NCI-H1417 (cell line): ENCODE measurements at regions not wholly inside any gene's neighbourhood (a gene's known extent, or its start where the extent isn't known, plus 50 kb on each side); places are given as distances from the start of the nearest gene placed in this dataset.
"Not testable (repeated sequence)": the region's sequence is repeated elsewhere in the genome, so short reads cannot be mapped to it uniquely, and the experiment has no call there.

Source experiments
- DNase-seq, 3 experiments: peaks; one replicate each; lab custom pipeline; 2025; lab: John Stamatoyannopoulos, UW

DNA sequence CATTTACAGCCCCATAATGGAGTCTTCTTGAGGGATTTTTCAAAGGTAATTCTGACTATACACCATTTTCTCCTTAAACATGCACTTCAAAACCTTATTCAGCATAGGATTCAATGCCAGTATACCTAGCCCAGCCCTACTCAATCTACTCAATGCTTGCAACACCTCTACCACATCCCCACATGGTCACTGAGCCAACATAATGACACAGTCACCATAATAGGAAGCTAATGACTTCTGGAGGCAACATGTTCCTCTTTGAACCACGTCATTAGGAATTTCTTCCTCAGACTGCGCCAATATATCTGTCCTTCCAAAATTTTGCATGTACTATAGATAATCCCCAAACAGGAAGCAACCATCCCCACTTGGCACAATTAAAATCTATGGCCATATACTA, 153.9 kb upstream of the SETMAR start:
- DNase-seq: no peak

DNA sequence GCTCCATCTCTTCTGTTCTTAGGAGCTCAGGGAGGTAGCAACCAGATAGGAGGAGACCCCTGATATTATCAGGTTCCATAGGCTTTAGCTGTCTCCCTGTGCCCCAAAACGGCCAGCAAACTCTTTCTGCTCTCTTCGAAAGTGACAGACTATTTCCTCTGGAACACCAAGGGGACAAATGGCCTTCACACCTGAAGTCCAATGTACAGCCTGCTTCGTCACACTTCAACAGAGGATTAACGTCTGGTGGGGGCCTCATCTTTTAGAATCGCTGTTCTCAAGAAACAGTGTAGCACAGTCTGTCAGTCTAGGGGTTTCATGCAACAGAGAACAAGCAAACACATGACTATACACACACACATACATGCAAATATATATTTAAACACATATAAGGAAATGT, 152.4 kb upstream of the SETMAR start:
- no peak for DNase-seq

DNA sequence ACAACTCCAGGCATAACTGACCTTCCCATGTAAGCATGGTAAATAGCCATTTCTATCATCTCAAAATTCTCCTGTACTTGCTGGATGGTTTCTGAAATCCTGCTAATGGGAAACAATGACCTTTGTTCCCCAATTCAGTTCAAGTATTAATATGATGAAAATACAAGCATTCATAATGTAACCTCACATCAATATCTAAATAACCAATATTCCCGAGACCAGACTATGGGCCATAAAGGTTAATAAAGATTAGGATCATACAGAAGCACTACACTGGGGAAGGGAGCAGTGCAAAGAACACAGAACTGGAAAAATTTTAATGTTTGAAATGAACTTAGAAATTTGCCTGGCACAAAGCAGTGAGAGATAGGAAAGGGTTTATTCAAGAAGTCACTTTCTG, 151.3 kb upstream of the SETMAR start:
- DNase-seq: no peak

DNA sequence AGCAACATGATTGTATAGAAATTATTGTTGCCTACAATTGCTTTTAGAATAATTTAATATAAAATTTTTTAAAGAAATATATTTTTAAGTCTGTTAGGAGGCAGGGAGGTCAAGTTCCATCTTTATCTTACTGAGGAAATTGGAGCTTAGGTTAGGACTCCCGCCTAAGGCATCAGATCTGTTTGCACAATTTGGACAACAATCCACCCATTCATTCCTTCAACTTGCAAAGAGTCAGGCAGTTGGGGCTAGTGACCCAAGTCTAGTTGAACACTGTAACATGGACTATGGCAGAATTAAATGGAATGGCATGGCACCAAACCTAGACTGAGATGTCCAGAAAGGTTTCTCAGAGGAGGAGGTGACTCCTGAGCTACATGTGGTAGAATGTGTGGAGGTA, 149.4 kb upstream of the SETMAR start:
- DNase-seq: no peak

DNA sequence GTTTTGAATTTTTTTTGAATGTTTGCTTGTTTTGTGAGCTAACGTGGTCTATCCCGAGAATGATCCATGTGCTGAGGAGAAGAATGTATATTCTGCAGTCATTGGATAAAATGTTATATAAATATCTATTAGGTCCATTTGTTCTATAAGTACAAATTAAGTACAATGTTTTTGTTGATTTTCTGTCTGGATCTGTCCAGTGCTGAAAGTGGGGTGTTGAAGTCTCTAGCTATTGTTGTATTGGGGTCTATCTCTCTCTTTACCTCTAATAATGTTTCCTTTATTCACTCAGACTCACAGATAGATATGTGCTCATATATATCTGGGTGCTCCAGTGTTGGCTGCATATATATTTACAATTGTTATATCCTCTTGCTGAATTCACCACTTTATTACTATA, 144.8 kb upstream of the SETMAR start:
- DNase-seq: no peak

DNA sequence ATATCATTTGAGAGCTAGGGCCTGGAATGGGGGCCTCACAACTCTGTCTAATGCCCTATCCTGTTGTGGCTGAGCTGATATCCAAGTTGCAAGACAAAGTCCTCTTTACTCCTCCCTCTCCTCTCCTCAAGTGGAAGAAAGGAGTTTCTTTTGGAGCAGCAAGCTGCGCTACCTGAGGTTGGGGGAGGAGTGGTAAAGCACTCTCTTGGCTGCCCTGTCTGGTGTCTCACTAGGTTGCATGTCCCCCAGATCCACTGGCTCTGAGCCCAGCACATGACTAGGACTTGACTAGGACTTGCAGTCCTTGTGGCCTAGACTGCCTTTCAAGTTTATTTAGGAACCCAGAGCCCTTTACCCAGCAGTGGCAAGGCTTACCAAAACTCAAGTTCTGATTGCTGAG, 141.1 kb upstream of the SETMAR start:
- DNase-seq: no peak

DNA sequence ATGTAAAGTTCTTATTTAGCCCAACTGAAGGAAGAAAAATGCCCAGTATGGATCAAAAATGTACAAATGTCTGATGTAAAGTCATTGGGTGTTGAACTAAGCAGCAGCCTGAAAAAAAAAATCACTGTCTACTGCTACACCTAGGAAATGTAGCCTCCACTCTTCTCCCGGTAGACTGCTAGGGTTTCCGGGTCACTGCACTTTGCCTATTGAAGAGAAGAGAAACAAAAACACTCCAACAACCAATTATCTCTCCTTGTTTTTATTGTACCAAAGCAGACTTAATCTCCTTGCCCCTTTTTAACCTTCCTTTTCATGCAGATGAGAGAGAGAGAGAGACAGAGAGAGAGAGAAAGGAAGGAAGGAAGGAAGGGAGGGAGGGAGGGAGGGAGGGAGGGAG, 140.2 kb upstream of the SETMAR start:
- DNase-seq: peak in 2 of 3 experiments; percentile 12 to 28

DNA sequence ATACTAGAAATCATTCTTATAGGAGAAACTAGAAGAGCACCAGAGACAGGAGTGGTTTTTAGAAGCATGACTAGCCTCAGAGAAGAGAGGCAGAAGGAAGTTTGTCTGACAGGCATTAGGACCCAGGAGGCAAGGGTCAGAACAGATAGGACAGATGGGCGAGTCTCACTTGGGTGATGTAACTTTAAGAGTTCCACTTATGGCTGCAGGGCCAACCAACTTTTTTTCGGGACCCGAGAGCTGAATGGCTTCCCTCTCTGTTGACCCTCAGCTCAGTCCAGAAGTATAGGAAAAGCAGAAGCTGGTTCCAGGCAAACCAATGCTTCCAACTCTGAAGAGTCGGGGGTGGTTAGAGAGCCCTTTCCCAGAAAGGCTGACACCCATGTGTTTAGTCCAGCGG, 136.6 kb upstream of the SETMAR start:
- no peak for DNase-seq

DNA sequence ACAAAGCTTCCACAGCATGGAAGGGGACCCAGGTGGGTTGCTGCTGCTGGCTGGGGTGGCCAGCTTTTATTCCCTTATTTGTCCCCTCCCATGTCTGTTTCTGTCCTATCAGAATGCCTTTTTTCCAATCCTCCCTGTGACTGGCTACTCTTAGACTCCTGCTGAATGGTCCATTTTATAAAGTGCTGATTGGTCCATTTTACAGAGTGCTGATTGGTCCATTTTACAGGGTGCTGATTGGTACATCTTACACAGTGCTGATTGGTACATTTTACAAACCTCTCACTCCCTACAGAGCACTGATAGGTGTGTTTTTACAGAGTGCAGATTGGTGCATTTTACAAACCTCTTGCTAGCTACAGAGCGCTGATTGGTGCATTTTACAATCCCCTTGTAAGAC, 135.9 kb upstream of the SETMAR start:
- DNase-seq: not testable (repeated sequence)

DNA sequence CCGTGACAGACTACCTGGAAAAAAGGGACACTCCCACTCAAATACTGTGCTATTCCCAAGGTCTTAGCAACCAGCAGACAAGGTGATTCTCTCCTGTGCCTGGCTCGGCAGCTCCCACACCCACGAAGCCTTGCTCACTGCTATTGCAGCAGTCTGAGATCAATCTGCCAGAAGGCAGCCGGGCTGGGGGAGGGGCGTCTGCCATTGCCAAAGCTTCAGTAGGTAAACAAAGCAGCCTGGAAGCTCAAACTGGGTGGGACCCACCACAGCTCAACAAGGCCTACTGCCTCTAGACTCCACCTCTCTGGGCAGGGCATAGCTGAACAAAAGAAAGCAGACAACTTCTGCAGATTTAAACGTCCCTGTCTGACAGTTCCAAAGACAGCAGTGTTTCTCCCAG, 128.4 kb upstream of the SETMAR start:
- DNase-seq: peak in 2 of 3 experiments; percentile 1 to 2

DNA sequence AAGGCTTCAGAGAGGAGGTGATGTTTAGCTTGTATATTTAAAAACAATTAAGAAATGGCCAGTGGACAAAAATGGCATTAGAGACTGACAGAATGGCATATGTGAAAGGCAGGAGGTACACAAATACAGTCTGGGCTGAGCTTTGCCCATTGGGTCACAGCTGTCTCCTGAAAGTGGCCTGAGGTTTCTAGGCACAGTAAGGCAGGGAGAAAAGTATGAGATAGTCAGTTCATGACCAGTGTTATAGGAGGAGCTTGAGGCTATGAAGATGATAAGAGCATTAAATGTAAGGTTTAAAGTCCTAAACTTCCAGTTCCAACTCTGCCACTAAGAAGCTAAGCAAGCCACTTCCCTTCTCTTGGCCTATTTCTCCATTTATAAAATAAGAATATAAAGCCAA, 111.2 kb upstream of the SETMAR start:
- DNase-seq: no peak

DNA sequence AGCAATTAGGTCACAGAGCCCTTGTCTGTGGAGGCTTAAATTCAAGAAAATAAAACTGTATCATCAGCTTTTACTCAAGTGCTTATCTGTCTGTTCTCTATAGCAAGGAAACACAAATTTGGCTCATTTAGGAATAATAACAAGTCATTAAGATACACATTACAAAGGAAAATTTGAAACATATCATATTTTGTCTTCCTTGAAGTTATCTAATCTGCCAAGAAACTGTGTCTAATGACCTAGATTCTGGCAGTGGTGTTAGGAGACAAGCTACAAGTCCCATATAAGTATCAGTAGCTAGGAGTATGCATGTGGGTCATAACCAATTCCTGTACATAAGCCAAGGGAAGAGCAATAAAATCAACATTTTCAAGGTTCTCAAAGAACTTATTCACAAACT, 108.2 kb upstream of the SETMAR start:
- DNase-seq: no peak

DNA sequence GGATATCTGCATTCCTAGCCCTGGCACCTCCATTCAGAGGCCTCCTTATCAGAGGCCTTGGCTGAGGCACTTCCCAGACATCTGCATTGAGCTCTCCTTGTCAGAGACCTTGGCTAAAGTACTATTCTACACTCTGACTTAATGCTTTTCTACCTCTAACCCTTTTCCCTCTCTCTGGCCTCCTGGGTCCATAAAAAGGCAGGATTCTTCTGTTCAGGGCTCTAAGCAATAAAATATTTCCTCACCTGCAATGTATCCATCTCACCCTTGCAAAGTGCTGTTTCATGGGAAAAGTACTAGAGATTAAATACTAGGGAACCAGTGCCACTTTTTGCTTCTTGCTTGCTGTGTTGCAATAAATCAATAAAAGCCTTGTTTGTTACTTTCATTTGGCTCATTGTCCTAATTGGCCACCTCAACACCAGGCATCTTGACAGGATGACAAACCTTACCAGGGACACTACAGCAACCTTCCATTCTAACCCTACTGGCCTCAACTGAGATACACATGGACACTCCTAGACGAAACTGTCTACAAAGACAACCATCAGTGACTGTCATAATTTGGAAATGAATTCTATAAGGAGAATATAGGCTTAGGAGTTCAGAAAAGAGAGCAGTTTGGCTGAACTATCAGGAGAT, 106.5 kb upstream of the SETMAR start:
- peak in 1 of 3 experiments; percentile 1 for DNase-seq

DNA sequence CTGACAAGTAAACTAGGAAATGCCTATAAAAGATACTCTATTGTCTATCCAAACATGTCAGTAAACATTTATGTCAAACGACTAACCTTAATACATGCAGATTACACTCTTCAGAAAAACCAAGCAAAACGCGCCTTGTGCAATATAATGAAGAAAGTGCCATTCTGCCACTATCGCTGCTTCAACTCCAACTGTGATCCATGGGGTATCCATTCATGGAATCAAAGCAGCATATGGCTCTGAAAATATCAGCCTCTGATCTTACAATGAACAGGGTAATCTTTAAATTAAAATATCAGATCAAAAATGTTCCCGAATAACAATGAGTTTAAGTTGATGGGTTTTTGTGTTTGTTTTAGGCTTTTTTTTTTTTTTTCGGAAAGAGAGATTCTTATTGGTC, 105.5 kb upstream of the SETMAR start:
- DNase-seq: no peak

DNA sequence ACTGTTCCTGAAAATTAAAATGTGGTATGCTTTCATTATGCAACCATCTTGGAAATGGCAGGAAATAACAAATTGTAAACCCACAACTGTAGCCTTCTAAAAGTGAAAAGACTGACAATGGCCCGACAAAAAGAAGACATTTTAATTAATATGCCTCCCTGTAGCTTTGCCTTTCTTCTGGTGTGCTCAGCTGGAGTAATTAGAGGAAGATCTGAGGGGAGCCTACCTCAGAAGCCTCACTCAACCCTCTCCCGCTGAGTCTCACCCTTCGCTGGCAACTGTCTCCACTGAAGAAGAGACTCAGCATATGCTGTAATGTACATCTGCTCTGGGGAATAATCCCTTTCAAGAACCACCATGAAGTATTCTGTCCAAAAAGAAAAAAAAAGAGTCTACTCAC, 104.7 kb upstream of the SETMAR start:
- no peak for DNase-seq

DNA sequence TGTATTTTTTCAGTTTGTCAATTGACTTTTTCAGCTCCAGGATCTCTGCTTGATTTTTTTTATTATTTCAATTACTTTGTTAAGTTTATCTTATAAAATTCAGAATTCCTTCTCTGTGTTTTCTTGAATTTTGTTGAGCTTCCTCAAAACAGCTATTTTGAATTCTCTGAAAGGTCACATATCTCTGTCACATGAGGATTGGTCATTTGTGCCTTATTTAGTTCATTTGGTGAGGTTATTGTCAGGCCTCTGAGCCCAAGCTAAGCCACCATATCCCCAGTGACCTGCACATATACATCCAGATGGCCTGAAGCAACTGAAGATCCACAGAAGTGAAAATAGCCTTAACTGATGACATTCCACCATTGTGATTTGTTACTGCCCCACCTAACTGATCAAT, 98.4 kb upstream of the SETMAR start:
- not testable (repeated sequence) for DNase-seq

DNA sequence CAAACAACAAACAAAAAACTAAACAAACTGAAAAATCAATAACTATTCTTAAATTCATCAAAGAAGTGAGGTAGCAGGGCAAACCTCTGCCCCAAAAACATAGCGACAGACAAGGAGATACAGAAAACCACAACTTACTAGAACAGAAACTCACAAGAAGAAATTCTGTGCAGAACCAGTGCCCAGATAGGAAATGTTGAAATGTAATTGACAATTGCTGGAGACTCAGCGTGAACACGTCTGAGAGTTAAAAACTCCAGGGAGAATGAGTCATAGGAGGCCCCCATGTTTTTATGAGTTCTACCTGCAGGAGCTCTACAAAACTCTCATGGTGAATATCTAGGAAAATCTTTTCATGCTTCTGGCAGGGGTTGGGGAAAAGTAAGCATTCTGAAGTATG, 95.5 kb upstream of the SETMAR start:
- no peak for DNase-seq

DNA sequence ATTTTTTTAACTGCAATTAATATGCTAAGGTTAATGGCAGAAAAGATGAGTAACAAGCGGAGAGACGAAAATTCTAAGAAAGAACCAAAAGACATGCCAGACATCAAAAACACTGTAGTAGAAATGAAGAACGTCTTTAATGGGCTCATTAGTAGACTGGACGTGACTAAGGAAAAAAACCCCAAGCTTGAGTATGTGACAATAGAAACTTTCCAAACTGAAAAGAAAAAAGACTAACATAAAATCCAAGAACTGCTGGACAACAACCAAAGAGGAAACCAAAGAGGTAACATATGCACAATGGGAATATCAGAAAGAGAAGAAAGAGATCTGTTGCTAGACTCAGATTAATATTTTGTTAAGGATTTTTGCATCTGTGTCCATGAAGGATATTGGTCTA, 94.6 kb upstream of the SETMAR start:
- DNase-seq: no peak

DNA sequence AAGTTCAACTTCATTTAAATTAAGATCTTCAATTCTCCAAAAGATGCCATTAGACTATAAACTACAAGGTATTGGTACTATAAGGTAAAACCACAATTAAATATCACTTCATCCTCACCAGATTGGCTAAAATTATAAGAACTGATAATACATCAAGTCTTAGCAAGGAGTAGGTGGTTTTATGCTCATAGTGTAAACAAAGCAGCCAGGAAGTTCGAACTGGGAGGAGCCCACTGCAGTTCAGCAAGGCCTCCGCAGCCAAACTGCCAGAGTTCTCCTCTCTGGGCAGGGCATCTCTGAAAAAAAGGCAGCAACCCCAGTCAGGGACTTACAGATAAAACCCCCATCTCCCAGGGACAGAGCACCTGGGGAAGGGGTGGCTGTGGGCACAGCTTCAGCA, 91.6 kb upstream of the SETMAR start:
- no peak for DNase-seq

DNA sequence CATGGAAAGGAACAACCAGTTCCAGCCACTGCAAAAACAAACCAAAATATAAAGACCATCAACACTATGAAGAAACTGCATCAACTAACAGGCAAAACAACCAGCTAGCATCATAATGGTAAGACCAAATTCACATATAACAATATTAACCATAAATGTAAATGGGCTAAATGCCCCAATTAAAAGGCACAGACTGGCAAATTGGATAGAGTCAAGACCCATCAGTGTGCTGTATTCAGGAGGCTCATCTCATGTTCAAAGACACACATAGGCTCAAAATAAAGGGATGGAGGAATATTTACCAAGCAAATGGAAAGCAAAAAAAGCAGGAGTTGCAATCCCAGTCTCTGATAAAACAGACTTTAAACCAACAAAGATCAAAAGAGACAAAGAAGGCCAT, 89.7 kb upstream of the SETMAR start:
- DNase-seq: not testable (repeated sequence)

DNA sequence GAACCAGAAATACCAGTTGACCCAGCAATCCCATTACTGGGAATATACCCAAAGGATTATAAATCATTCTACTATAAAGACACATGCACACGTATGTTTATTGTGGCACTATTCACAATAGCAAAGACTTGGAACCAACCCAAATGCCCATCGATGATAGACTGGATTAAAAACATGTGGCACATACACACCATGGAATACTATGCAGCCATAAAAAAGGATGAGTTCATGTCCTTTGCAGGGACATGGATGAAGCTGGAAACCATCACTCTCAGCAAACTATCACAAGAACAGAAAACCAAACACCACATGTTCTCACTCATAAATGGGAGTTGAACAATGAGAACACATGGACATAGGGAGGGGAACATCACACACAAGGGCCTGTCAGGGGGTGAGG, 86.2 kb upstream of the SETMAR start:
- not testable (repeated sequence) for DNase-seq

DNA sequence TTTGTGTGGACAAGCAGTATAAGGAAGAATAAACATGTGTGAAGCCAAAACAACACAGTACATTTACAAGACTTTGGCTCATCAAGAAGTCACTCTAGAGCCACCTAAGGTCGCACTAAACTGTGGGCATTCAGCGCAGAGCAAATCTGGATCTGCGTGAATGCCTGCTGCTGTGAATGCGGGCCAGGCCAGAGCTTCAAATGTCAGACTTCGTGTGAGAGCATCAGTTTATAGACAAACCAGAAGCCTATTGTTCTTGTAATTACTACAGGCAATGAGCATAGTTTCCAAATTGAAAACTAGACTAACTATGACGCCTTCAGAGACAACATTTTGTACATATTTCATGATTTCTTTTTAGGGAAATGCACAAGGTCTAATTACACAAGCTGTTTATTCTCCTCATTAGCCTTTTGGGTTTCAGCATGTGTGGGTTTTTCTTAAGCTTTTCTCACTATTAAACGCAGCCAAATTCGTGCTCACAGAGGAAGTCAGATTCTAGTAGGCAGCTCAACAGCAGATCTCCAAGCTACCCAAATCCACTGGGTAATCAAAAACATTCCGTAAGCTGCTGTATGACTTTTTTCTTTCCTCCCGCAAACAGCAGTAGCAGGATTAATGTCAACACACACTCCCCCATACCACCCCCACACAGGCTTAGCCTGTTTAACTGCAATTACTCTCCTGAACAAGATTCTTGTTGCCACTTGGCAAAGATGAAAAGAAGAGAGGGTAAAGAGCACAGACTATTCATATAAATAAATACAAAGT, 84.5 kb upstream of the SETMAR start:
- peak in 1 of 3 experiments; percentile 3 for DNase-seq

DNA sequence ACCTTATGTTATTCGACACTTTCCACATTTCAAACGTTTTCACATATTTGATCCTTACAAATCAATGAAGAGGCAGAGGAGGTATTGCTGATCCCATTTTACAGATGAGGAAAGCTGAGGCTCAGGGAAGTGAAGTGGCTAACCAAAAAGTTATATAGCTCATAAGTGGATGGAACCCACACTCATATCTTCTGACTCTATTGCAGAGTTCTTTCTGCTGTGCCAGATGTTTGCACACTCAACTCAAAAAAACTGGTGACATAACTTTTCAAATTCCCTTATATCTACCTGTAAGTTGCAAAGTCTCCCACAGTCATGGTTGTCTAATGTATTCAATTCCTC, 84.0 kb upstream of the SETMAR start:
- no peak for DNase-seq

DNA sequence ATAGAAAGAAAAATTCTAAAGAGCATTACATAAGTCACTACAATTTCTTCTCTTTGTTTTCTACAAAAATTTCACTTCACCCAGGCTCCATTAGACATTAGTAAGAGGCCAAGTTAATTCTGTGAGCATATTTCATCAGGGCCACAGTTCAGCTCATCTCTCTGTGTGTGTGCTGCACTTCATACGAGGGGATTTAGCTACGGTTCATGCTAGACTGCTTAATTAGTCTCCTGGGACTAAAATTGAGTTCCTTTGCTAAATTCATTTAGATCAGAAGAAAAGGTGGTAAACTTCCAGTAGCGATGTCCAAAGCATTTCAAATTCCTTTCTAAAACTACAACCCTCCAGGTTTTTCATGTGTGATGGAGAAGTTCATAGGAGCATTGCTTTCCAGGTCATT, 83.1 kb upstream of the SETMAR start:
- no peak for DNase-seq
